NCI-H446 treated with DMSO at 0.1 percent for 48 hours (cell line): ENCODE measurements at regions not wholly inside any gene's neighbourhood (a gene's known extent, or its start where the extent isn't known, plus 50 kb on each side); places are given as distances from the start of the nearest gene placed in this dataset.

ENCODE experiments used
- DNase-seq: peaks from one replicate; lab custom pipeline; 2025; lab: John Stamatoyannopoulos, UW

GRCh38 chr7:118022546-118022945 lies 149.3 kb upstream of the CTTNBP2 start:
- no peak for DNase-seq

GRCh38 chr7:118026791-118027190 lies 153.6 kb upstream of the CTTNBP2 start:
- DNase-seq: no peak

- DNase-seq: no peak
Measured at GRCh38 chr7:118028226-118028625, 155.0 kb upstream of the CTTNBP2 start.

GRCh38 chr7:118029826-118030422 lies 154.0 kb upstream of the LSM8 start:
- DNase-seq: peak; percentile 47

GRCh38 chr7:118033273-118033672 lies 150.7 kb upstream of the LSM8 start:
- DNase-seq: no peak

- DNase-seq: no peak
Measured at GRCh38 chr7:118039963-118040489, 143.9 kb upstream of the LSM8 start.

GRCh38 chr7:118040562-118040961 lies 143.4 kb upstream of the LSM8 start:
- no peak for DNase-seq

- DNase-seq: peak; percentile 35
Measured at GRCh38 chr7:118041251-118041878, 142.6 kb upstream of the LSM8 start.

- DNase-seq: no peak
Measured at GRCh38 chr7:118045629-118046028, 138.3 kb upstream of the LSM8 start.

- no peak for DNase-seq
Measured at GRCh38 chr7:118046086-118046485, 137.9 kb upstream of the LSM8 start.

- peak; percentile 2 for DNase-seq
Measured at GRCh38 chr7:118046801-118047200, 137.2 kb upstream of the LSM8 start.

GRCh38 chr7:118052336-118052735 lies 131.6 kb upstream of the LSM8 start:
- no peak for DNase-seq

GRCh38 chr7:118053353-118053752 lies 130.6 kb upstream of the LSM8 start:
- DNase-seq: no peak

GRCh38 chr7:118054529-118054928 lies 129.4 kb upstream of the LSM8 start:
- DNase-seq: no peak

- DNase-seq: no peak
Measured at GRCh38 chr7:118055647-118056046, 128.3 kb upstream of the LSM8 start.

GRCh38 chr7:118057404-118057803 lies 126.6 kb upstream of the LSM8 start:
- no peak for DNase-seq

GRCh38 chr7:118059209-118059608 lies 124.8 kb upstream of the LSM8 start:
- DNase-seq: no peak

GRCh38 chr7:118060692-118061091 lies 123.3 kb upstream of the LSM8 start:
- no peak for DNase-seq

GRCh38 chr7:118061386-118061785 lies 122.6 kb upstream of the LSM8 start:
- no peak for DNase-seq

- DNase-seq: no peak
Measured at GRCh38 chr7:118072893-118073674, 110.9 kb upstream of the LSM8 start.

- DNase-seq: no peak
Measured at GRCh38 chr7:118075936-118076335, 108.0 kb upstream of the LSM8 start.

- no peak for DNase-seq
Measured at GRCh38 chr7:118076564-118076963, 107.4 kb upstream of the LSM8 start.

- no peak for DNase-seq
Measured at GRCh38 chr7:118078015-118078414, 105.9 kb upstream of the LSM8 start.
